ENCODE measurements at regions not wholly inside any gene's neighbourhood (a gene's known extent, or its start where the extent isn't known, plus 50 kb on each side); places are given as distances from the start of the nearest gene placed in this dataset.

GRCh38 chr7:145848691-145849090 is 267.9 kb upstream of the CNTNAP2 start:
- dilution Hi-C loops (cut with MboI; ENCODE audit: extremely low pct_ligation_motif_present, low sequenced_read_pairs) (no loop called here), intact Hi-C loops (cut with micrococcal nuclease) (no loop called here)
- Histone ChIP-seq H3K27me3 (ENCODE audit: control insufficient read depth in 2 of 2, insufficient read depth in 2 of 2, low read length in 2 of 2) (no peaks in the 10 kb centered on the region), H3K27ac (ENCODE audit: insufficient read depth, low read depth, low read length) (no peak overlapping the region), H3K9me3 (replicated peaks; ENCODE audit: control insufficient read depth, insufficient read depth, low read length) (peaks cover 4% of the 10 kb centered on the region), H4K20me1 (replicated peaks; ENCODE audit: control insufficient read depth, extremely low read depth, insufficient read depth, low read length) (no peaks in the 10 kb centered on the region), H3K79me2 (ENCODE audit: control insufficient read depth, insufficient read depth, low read length) (no peaks in the 10 kb centered on the region), H2AFZ (ENCODE audit: low read depth, low read length) (no peak overlapping the region), H3K4me3 (replicated peaks in 1 of 3; ENCODE audit: insufficient read depth in 1 of 3, low read depth in 1 of 3, low read length in 3 of 3) (no peak overlapping the region), H3K9me1 (replicated peaks; ENCODE audit: control insufficient read depth, extremely low read depth, insufficient read depth, low read length) (no peaks in the 10 kb centered on the region), H3K4me1 (ENCODE audit: control insufficient read depth, extremely low read depth, insufficient read depth, low read length) (no peaks in the 10 kb centered on the region), H3K4me2 (ENCODE audit: insufficient read depth, low read length) (no peak overlapping the region), H3K36me3 (ENCODE audit: control insufficient read depth in 2 of 2, extremely low read depth in 1 of 2, insufficient read depth in 2 of 2, low read length in 2 of 2) (no peaks in the 10 kb centered on the region), H3K9ac (replicated peaks; ENCODE audit: extremely low read depth, insufficient read depth, low read length) (no peak overlapping the region)
- no peak for TF ChIP-seq CTCF (IDR thresholded peaks at IDR 0.05; ENCODE audit: extremely low read depth in 1 of 2, insufficient read depth in 1 of 2, low read depth in 1 of 2, low read length in 2 of 2)
- TF ChIP-seq FOS (IDR thresholded peaks at IDR 0.05; ENCODE audit: borderline replicate concordance, insufficient read depth, low read length): no peak
- no peak for TF ChIP-seq GATA2 (IDR thresholded peaks at IDR 0.05; ENCODE audit: insufficient read depth, insufficient read length, low read depth, low read length)
- TF ChIP-seq POLR2AphosphoS5 (IDR thresholded peaks at IDR 0.05; ENCODE audit: insufficient read depth, low read depth, low read length): no peak
- TF ChIP-seq EZH2 (IDR thresholded peaks at IDR 0.05; ENCODE audit: borderline replicate concordance, low read depth, low read length, severe bottlenecking): no peak
- no peak for TF ChIP-seq JUN (IDR thresholded peaks at IDR 0.05; ENCODE audit: borderline replicate concordance, insufficient read depth, insufficient read length, low read depth)
- no peak for TF ChIP-seq MAX (IDR thresholded peaks at IDR 0.05; ENCODE audit: insufficient read depth, insufficient read length)
- no peak for TF ChIP-seq MYC (IDR thresholded peaks at IDR 0.05; ENCODE audit: low read depth, low read length)
- TF ChIP-seq POLR2A (IDR thresholded peaks at IDR 0.05; ENCODE audit: low read depth, low read length): no peak
- DNase-seq (ENCODE audit: low read depth, low spot score): no peak
- no peak for FAIRE-seq
- ChIA-PET CTCF (no interaction called here), POLR2A (no interaction called here)
- BruUV-seq (replicated peaks): no TSS peak

Measured in endothelial cell of umbilical vein (primary cell).